ENCODE measurements at regions not wholly inside any gene's neighbourhood (a gene's known extent, or its start where the extent isn't known, plus 50 kb on each side); places are given as distances from the start of the nearest gene placed in this dataset.

DNA sequence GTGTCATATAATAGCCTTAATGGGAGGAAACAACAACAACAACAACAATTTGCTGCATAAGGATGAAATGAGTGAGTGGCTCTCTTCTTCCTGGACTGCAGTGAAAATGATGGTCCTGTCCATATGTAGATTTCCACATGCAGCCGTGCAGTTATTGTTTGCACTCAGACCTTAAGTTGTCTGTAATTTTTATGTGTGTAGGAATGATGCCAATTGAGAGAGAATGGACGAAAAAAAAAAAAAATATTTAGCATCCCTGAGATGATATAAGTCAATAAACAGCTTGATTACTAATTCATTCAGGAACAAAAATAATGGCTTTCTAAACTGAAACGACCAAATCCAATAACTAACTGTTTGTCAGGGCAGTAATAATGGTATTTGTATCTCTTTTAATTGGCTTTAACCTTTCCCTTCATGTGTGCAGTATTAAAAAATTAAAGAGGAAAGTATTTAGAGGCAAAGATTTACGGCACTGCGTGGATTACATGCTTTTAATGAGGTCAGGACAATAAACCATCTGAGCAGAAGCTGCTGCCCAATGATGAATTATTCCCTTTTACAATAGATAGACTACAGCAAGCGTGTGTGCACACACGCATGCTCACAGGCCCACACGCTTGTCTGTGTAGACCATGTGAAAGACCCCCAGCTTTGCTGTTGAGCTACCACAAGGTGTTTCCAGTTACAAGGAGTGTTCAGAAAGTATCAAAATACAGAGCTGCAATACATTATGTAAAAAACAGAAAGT lies 459.5 kb upstream of the WWC1 start:
- POLR2A ChIA-PET, result no interaction called here
- CTCF ChIA-PET, result interaction anchor here (1.4 kb wide), 1 partner anchor 19 kb away, joined by 3 read pairs; no protein-coding TSS in a partner anchor
- DNase-seq (ENCODE audit: extremely low spot score), result no peak
- TF ChIP-seq, protein P1, sequence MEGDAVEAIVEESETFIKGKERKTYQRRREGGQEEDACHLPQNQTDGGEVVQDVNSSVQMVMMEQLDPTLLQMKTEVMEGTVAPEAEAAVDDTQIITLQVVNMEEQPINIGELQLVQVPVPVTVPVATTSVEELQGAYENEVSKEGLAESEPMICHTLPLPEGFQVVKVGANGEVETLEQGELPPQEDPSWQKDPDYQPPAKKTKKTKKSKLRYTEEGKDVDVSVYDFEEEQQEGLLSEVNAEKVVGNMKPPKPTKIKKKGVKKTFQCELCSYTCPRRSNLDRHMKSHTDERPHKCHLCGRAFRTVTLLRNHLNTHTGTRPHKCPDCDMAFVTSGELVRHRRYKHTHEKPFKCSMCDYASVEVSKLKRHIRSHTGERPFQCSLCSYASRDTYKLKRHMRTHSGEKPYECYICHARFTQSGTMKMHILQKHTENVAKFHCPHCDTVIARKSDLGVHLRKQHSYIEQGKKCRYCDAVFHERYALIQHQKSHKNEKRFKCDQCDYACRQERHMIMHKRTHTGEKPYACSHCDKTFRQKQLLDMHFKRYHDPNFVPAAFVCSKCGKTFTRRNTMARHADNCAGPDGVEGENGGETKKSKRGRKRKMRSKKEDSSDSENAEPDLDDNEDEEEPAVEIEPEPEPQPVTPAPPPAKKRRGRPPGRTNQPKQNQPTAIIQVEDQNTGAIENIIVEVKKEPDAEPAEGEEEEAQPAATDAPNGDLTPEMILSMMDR (IDR thresholded peaks at IDR 0.05; ENCODE audit: control extremely low read depth, extremely low read depth, low read depth, missing control alignments), result no peak

DNA sequence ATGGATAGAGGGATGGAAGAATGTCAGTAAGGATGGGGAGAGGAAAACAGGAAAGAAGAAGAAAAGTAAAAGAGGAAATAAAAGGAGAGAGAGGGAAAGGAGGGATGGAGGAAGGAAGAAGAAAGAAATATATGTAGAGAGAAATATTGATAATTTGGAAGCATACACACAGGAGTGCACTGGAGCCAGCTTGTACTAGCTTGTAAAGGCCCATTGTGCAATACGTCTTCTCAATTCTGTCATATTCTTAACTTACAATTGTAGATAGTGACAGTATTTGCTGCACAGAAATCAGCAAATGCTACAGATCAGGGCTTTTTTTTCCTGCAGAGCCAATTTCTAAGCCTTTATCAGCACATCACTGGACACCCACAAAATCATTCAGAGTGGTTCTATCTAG lies 458.8 kb upstream of the WWC1 start:
- DNase-seq (ENCODE audit: extremely low spot score), result no peak
- CTCF ChIA-PET, result interaction anchor here (1.4 kb wide), 1 partner anchor 18 kb away, joined by 3 read pairs; no protein-coding TSS in a partner anchor
- POLR2A ChIA-PET, result no interaction called here
- TF ChIP-seq, protein P1 (IDR thresholded peaks at IDR 0.05; ENCODE audit: control extremely low read depth, extremely low read depth, low read depth, missing control alignments), result no peak

DNA sequence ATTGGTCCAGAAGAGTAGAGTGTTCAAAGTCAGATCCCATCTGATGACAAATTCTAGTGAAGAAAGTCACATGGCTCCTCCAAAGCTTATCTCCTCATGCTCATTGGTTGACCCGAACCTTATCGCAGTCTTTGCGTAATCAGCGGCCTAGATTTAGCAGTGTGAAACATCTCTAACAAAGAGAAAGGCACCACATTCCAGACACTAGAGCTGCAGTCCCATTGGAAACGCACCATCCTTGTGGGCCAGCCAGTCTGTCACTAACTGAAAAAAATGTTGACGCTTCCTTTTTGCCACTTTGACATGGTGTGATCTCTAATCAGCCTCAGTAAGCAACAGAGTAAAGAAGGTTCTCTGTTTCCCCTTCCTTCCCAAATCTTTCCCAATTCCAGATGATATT lies 458.0 kb upstream of the WWC1 start:
- ChIA-PET CTCF (interaction anchor here (1.4 kb wide), 1 partner anchor 17 kb away, joined by 3 read pairs; no protein-coding TSS in a partner anchor), POLR2A (no interaction called here)
- TF ChIP-seq, protein P1 (IDR thresholded peaks at IDR 0.05; ENCODE audit: control extremely low read depth, extremely low read depth, low read depth, missing control alignments), result no peak
- no peak for DNase-seq (ENCODE audit: extremely low spot score)

DNA sequence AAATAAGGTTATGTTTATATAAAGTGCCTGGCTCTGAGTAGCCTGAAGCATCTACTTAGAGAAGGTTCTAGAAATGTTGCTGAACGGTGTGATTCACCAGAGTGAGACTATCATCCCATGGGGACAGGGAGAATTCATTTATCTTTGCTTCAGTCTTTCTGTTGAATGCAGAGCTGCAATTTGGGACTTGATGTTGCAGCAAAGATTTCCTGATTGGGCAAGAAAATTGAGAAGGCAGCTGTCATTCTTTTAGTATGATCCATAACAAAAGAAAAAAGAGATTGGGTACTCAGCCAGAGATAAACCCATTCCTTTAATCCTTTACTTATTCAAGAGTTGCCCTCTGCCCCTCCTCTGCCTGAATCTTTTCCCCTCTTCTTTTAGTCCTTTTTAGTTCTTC lies 456.3 kb upstream of the WWC1 start:
- ChIA-PET POLR2A (no interaction called here), CTCF (no interaction called here)
- TF ChIP-seq, protein P1 (IDR thresholded peaks at IDR 0.05; ENCODE audit: control extremely low read depth, extremely low read depth, low read depth, missing control alignments), result no peak
- DNase-seq (ENCODE audit: extremely low spot score), result no peak

DNA sequence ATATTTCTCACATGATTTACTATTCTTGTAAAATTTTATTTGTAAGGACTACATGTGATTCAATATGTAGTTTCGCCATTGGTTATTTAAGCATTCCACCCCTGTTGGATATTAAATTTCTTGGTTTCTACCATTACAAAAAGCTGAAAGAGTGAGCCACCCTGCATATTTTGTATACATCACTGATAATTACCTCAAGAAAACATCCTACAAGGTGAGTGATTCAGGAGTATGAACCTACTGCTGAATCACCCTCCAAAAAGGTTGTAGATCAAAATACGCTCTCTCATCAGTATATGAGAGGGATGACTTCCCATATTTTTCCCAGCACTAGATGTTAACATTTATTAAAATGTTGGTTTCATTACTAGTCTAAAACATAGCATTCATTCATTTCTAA lies 454.3 kb upstream of the WWC1 start:
- DNase-seq (ENCODE audit: extremely low spot score), result no peak
- TF ChIP-seq, protein P1 (IDR thresholded peaks at IDR 0.05; ENCODE audit: control extremely low read depth, extremely low read depth, low read depth, missing control alignments), result no peak
- ChIA-PET CTCF (no interaction called here), POLR2A (no interaction called here)

DNA sequence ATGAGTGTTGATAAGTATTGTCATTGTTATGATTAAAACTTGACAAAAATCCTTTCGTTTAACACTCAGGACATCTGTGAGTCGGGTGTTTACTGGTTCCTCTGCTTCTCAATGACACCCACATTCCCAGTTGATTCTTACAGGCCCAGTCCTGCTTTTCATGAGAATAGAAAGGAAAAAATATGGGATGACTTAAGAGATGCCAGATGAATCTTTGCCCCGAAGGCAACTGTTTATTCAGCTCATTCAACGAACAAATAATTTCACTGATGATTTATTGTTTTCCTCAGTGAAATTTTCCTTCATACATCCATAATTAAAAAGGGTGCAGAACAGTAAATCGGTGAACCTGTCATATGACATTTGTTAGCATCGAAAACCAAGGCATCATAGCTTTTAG lies 452.4 kb upstream of the WWC1 start:
- CTCF ChIA-PET, result interaction anchor here (1.2 kb wide), 1 partner anchor 12 kb away, joined by 3 read pairs; no protein-coding TSS in a partner anchor
- DNase-seq (ENCODE audit: extremely low spot score), result no peak
- POLR2A ChIA-PET, result no interaction called here
- TF ChIP-seq, protein P1 (IDR thresholded peaks at IDR 0.05; ENCODE audit: control extremely low read depth, extremely low read depth, low read depth, missing control alignments), result no peak

Data from GM10248 (cell line).